ENCODE measurements at regions not wholly inside any gene's neighbourhood (a gene's known extent, or its start where the extent isn't known, plus 50 kb on each side); places are given as distances from the start of the nearest gene placed in this dataset.
"Not testable (repeated sequence)": the region's sequence is repeated elsewhere in the genome, so short reads cannot be mapped to it uniquely, and the experiment has no call there.

DNA sequence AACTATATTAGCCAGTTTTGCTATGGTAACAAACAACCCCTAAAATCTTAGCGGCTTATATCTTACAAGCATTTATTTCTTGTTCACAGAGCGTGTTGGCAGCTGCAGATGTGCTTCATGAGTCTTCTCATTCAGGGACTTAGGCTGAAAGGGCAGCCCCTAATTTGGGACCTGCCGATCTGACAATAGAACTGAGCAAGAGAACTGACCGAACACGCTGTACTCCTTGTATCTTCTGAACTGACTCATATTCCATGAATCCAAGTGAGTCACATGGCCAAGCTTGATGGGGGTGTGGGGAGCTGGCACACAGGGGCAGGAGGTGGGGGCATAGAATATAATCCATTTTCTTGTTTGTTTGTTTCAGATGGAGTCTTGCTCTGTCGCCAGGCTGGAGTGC, 481.7 kb upstream of the CADM1 start:
- no peak for DNase-seq

DNA sequence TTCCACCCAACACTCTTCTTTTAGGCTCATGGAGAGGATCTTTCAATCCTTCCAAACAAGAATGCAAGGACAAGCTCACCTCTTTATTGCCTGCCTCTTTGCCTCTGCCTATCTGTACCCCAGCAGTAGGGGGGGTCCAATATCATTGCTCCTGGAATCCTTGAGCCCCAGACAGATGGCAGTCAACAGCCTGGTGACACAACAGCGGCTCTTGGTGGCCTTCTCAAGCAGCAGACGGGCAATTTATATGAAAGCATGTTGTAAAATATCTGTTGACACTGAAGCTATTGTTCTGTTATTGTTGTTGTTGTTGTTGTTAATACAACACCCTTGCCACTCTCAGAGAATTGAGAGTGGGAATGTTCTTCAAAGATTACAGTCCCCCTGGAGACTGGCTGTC, 480.0 kb upstream of the CADM1 start:
- DNase-seq, result no peak

DNA sequence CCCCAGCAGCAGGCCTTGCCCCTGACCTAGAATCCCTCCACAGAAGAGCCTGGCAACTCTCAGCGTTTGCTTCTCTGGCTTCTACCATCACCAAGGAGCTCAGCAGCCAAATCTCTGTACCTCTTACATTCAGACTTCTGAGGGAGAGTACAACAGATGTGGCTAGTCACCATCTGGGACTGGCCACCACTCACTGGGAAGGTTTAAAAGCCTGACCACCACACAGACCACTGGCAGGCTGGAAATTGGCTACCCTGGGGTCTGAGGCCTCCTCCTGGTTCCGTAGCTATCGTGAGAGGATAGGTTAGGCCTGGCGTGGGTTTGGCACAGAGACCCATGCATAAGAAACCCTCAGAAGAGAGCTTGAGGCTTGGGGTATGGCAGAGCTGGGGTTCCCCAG, 478.5 kb upstream of the CADM1 start:
- DNase-seq, result no peak

DNA sequence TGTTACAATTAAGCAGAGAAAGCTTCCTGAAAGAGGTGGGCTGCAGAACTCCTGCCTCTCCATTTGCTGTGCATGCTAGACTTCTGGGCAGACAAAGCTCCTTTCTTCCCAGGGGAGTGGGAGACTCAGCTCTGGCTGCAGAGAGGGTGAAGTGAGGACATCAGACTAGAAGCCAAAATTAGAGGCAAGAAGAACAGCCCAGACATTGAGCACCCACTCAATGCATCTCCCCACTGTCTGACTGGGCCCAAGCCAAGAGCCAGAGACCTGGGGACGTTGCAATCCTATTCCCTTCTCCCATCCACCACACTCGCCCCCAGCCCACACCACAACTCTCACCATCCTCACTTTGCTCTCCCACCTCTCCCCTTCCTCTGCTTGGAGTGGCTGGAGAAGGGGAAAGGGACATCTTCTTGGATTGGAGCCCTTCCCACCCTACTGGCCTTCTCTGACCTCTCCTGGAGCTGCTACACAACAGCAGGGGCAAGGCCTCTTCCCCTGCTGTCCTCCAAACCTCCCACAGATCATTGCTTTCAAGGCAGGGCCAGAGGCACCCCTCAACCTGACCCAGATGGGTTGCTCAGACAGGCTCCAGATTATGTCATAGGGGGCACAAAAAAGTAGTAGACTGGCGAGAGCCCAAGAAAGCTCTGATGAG, 477.7 kb upstream of the CADM1 start:
- DNase-seq, result no peak

DNA sequence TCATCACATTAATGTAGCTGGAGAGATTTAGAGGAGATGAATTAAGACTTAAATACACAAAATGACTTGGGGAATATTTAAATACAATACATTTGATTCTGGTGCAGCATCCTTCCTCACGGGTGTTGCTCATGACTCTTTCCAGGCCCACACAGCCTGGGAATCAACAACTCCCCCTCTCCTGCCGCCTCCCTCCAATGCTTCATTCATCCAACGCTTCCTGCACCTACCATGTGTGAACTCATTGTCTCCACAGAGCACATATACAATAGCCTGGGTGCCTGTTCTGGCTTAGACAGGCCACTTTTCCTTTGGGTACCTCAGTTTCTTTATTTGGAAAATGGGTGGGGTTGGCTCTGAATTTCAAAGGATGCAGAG, 476.9 kb upstream of the CADM1 start:
- no peak for DNase-seq

DNA sequence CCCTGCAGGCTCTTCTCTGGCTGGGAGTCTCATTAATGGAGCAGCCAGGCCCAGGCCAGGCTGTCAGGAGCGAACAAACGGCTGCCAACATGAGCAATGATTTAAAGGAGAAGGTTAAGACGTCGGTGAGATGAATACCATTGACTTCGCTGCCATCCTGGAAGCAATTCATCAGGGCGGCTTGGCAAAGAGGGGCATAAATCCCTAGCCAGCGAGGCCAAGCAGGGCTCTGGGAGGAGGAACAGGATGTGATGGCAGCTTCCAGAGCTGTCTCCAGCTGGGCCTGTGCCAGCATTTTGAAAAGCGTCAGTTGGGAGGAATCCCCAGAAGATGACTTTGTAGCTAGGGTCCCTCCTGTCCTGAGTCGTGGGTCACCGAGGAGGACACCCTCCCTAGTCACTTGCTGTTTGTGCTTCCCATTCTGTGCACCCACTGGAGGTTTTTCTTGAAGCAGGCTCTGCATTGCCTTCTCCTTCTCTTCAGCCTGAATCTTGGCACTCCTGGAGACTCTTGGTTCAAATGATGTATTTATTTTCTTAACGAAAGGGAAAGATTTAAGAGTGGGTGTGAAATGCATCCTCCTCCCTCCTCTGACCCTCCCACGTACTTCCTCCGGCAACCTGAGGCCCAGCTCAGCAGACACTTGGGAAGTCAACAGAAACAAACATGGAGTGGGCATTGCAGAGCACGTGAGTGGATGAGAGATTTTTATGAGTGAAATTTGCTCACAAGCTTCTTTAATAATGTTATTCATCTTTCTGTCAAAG, 476.3 kb upstream of the CADM1 start:
- DNase-seq, result no peak

DNA sequence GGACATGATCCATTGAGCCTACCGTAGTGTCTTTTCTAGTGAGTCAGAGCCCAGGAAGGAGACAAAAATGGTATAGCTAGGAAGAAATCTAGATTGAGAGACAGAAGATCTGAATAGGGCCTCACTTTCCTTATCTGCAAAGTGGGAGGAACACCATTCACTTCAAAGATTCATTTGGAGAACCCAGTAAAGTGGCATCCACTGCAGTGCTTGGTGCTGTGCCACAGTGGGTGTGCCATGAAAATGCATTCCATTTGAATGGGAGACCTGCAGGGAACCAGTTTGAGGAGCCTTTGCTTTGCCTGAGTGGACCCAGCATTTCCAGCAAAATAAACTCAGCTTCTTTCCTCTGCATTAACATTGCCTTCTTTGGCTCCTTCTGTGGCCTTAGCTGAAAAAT, 470.5 kb upstream of the CADM1 start:
- DNase-seq, result no peak

DNA sequence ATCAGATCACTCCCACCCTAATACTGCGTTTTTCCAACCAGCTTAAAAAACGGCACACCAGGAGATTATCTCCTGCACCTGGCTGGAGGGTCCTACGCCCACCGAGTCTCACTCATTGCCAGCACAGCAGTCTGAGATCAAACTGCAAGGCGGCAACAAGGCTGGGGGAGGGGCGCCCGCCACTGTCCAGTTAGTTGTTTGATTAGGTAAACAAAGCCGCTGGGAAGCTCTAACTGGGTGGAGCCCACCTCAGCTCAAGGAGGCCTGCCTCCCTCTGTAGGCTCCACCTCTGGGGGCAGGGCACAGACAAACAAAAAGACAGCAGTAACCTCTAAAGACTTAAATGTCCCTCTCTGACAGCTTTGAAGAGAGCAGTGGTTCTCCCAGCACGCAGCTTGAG, 463.0 kb upstream of the CADM1 start:
- DNase-seq, result not testable (repeated sequence)

DNA sequence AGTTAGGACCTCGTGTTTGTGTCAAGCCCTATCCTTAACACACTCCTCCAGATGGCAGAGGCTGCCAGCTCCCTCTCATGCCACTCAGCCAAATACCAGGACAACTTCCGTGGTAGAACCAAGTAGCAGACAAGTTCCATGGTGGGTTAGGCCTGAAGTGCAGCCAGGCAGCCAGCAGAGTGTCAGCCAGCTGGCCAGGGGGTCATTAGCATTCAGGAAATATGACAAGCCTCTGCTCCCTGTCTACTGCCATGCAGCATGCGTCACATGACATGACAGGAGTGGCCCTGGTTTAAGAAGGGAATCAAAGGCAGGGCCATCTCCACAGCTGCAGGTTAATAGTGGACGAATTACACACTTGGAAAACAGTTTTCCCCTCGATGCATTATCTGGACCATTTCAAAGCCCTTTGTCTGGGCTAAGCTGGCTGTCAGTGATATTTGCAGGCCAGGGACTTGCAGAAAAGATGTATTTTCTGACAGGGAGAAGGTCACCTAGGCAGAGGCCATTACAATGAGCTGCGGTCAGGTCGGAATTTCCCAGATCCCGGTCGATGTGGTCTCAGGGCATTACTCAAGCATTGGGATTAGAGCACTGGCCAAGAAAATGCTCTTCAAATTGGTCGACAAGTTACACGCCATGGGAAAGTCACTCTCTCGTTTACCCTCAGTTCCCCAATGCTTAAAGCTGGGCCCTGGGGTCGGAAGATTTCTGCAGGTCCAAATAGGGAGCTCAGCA, 461.7 kb upstream of the CADM1 start:
- no peak for DNase-seq

DNA sequence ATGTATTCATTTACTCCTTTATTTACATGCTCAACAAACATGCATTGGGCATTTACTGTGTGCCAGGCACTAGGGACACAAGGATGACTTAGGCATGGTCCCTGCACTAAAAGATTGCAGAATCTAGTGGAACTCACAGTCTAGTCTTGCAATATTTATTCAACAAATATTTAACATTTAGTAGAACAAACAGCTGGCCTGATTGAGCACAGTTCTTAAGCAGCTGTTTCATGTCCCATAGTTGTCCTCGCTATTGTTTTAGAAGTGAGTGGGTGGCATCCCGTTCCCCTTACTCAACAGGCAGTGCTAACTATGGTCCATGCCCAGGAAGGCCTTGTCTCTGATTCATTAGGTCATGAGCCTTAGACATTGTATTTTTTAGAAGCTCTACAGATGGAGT, 459.9 kb upstream of the CADM1 start:
- no peak for DNase-seq

DNA sequence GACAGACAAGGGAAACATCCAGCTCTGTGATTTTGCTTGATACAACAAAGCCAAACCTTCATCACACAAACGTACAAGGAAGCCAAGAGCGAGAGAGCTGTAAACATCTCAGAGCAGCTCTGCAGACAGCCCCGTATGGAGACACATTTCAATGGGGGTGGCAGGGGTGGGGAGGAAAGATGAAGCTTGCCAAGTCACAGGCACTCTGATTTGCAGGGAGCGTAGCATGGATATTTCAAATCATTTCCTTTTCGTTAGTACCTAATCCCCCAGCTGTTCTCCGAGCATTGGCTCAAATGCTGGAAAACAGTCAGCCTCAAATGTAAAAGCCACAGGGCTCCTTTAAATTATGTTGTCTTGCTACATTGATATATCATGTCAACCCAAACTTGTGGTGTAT, 458.9 kb upstream of the CADM1 start:
- DNase-seq, result no peak

DNA sequence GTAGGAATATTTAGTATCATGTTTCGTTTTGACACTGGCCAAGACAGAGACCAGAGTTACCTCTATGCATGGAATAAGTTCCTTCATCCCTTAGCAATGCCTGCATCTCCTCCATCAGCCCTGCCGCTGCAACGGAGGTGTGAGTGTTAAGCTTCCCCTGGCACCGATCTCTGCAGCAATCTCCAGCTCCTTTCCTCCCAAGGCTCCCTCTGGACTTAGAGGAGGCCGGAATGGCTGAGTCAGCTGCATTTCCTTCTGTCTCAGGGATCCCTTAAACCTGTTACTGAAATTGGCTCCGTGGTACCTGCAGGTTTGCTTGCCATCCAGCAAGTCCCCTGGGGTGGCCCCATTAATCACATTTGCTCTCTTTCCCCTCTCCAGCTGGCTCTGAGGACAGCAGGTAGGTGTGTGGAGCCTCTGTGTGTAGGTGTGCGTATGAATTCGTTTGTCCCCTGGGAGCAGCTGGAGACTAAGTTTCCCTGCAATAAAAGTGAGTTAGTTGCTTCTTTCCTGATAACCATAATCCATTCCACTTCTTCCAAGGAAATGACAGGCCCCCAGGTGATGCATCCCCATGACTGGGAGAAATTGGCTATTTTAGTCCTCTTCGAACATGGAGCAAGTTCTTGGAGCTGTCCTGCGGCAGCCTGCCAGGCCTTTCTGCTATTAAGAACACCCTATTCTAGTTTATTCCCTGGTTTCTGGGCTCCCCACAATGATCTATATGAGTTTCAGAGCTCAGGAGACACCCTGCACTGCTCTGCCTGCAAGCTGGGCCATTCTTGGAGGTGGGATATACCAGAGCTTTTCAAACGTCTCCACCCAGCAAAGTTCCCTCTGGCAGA, 457.2 kb upstream of the CADM1 start:
- DNase-seq, result no peak

DNA sequence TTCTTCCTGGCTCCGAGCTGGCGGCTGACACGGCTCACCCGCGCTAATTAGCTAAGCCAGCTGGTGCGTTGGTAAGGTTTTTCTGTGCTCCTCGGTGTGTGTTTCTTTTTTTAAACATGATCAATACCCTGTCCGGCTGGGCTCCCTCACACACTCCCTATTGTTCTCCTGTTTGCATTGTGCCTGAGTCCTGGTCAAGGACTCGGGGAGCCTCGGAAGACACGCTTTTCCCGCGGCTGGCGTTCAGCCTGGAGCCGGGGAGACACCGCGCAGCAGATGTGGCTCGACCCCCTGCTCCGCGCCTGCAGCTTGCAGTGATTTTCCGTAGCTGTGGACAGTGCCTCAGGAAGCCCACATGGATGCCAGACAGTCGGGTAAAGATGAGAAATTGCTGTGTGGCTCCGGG, 454.9 kb upstream of the CADM1 start:
- no peak for DNase-seq

DNA sequence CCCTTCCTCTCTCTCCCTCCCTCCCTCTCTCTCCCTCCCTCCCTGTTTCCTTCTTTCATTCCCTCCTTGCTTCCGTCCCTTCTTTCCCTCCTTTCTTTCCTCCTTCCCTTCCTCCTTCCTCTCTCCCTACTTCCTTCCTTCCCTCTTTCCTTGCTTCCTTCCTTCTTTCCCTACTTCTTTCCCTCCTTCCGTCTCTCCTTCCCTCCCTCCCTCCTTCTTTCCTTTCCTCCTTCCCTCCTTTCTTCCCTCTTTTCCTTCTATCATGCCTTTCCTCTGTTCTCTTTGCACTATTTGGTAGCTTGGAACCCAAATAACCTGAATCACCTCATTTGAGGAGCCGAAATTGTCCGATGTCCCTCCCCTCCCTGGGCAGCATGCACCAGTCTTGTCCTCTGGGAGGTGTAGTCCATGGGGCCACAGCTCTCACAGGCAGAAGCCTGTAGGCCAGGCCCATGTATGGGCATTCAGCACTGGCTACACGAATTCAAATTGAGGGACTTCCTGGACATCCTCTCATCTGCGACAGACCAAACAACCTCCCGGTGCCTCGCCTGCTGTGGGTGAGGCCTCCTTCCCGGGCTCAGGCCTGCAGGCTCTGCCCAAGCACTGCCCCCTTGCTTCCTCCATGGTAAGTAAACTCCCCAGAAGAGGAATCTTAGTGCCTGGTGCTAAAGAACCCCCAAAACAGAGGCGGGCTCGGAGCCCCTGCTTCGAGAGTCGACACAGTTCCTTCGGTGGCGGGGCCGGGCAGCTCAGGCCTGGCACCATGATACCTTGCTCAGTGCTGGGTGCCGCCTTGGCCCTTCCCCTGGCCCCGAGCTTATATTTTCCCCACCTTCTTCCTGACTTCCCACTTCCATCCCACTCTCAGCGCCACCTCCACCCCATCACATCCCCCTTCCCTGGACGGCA, 454.1 kb upstream of the CADM1 start:
- no peak for DNase-seq

DNA sequence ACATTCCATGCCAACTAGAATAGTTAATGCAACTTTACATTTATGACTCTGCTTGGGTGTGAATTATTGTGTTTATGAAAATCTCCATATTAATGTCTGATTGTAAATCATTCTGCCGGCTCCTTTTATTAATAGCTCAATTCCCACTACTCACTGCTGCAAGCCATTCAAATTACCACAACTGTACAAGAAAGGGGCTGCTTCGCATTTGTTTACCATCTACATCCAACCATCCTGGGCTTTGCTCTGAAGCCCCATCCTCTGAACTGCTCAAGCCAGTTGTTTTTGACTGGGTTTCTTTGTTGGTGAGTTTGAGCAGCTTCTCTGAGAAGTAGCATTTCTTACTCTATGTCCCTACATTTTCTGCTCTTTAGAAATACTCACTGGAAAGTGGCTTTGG, 451.6 kb upstream of the CADM1 start:
- DNase-seq, result no peak

DNA sequence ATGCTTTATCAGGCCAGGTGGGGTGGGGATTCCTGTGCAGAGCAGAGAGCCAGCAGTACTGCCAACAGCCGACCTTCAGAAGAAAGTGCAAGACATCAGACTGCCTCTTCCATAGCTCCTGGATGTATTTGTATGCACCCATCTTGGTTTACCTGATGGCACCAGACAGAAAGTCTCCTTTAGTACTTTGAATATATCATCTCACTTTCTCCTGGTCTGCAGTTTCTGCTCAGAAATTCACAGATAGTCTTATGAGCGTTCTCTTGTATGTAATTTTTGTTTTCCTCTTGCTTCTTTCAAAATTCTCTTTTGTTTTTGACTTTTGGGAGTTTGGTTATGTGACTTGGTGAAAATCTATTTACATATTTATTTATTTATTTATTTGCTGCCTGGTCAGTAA, 446.4 kb upstream of the CADM1 start:
- DNase-seq, result no peak

DNA sequence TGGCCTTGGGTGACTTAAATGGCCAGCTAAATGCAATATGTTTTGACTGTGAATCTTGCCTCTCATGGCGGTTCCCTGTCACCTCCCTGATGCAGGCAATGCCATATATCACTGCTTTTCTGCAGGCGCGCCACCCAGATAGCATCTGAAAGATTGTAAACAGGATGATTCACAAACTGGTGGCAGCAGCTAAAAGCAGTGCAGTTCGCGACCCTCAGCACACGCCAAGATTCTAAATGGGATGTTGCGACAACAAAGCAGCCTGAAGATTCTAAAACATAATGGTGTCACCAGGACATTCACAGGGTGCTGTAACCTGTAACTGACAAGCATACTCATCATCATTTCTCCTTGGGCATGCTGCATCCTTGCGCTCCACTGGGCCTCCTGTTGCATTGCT, 440.4 kb upstream of the CADM1 start:
- no peak for DNase-seq

DNA sequence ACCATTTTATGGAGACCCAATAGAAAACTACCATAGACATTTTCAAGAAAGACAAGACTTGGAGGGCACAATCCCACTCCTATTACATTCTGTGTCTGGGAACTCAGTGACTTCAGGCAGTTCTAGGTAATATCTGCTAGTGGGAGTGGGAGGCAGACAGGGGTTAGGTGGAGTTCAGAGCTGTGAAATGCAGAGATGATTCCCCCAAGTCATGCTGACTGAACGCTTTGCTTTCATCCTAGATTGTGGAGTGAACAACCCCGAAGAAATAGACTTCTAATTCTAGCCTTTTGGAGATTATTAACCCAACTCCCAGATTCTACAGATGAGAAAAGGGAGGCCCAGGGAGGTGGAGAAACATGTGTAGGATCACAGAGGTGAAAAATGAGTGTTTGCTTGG, 437.8 kb upstream of the CADM1 start:
- DNase-seq, result no peak

DNA sequence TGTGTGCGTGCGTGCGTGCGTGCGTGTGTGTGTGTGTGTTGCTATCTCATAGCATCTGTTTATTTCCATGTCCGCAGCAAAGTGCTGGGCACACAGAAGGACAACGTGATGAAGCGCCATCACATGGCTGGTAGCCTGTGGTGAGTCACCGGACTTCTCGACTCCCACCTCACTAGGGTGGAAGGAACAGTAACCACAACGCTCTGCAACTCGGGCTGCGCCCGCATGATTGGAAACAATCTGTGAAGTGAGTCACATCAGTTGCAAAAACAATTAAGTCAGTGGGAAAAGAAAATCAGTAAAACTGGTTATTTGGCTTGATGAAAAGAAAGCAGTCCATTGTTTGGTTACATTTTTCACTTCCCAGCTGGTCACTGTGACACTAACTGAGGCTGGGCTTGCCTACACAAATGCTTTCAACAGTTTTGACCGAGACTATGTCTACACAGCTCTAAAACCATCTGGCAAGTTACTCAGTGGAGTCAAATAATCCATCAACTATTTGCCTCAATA, 437.3 kb upstream of the CADM1 start:
- DNase-seq, result peak; percentile 62

DNA sequence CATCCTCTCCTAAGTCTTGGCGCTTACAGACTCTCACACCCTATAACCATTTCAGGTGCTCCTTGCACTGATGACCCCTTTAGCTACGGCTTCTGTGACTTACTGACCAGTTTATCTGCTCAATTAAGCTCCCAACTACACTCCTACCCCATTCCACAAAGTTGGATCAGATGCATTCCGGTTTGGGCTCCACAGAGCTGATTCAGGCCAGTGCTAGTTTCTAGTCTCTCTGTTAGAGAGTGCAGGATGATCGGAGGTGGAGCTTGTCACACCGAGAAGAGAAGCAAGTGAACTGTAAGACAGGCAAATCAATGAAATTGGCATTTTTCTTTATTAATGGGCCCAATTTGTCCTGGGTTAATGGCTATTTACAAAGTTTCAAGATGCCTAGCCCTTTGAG, 436.8 kb upstream of the CADM1 start:
- no peak for DNase-seq

DNA sequence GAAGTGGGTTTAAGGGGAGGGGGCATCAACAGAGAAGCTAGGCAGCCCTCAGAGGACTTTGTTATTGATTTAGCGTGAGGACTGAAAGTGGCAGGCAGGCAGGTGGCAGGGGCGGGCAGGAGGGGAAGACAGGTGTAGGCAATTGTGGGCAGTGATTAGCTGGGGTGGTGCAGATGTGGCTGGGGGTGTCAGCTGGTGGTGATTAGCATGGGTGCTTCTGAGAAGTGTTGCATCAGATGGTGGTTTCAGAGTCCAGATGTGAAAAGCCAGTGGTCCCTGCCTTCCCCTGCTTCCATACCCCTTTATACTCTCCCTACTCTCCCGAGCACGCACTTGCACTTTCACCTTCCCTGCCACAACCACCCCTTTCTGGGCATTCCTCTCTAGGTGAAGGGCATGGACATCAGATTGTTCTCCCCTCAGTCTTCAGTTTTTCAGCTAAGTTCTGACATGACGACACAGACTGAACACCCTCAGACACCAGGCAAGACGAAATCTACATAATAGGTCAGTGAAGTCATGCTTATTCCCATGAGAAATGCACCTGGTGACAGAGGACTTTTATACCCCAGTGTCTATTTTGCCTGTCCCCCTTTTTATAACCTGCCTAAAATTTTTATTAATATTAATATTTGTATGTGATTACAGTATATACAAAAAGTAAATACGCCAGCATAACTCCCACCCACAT, 435.7 kb upstream of the CADM1 start:
- no peak for DNase-seq
